ENCODE measurements at regions not wholly inside any gene's neighbourhood (a gene's known extent, or its start where the extent isn't known, plus 50 kb on each side); places are given as distances from the start of the nearest gene placed in this dataset.

GRCh38 chr13:21800837-21801616 lies 130.2 kb downstream of the FGF9 start:
- H3K27ac ChIP-seq: no peak overlapping the region
- H3K27me3 ChIP-seq: no peaks in the 10 kb centered on the region
- no peak overlapping the region for H3K4me3 ChIP-seq
- intact Hi-C loops (cut with DNase I): no loop called here
- peaks cover 0 to 3% (median 0%) of the 10 kb centered on the region in 11 donors for H3K9me3 ChIP-seq
- no peaks in the 10 kb centered on the region for H3K36me3 ChIP-seq
- ATAC-seq: no peak
- 79 to 84% methylated on average over 7 of the region's 7 CpGs for WGBS, 2 donors
- no peak for DNase-seq
- no peak for TF ChIP-seq CTCF (IDR thresholded peaks at IDR 0.05)
- no peaks in the 10 kb centered on the region for H3K4me1 ChIP-seq

- no peak for TF ChIP-seq CTCF (IDR thresholded peaks at IDR 0.05)
- peaks cover 0 to 10% (median 0%) of the 10 kb centered on the region in 11 donors for H3K9me3 ChIP-seq
- H3K27ac ChIP-seq: no peak overlapping the region
- no peaks in the 10 kb centered on the region for H3K4me1 ChIP-seq
- H3K4me3 ChIP-seq: no peak overlapping the region
- DNase-seq: no peak
- no peaks in the 10 kb centered on the region for H3K27me3 ChIP-seq
- ATAC-seq: no peak
- no peaks in the 10 kb centered on the region for H3K36me3 ChIP-seq
- 70 to 78% methylated on average over 3 of the region's 3 CpGs for WGBS, 2 donors
- intact Hi-C loops (cut with DNase I): no loop called here
Observed at GRCh38 chr13:21805733-21806132, 134.9 kb downstream of the FGF9 start.

- DNase-seq (no peak), ATAC-seq (no peak)
- Histone ChIP-seq H3K36me3 (no peaks in the 10 kb centered on the region), H3K4me3 (no peak overlapping the region), H3K4me1 (no peaks in the 10 kb centered on the region), H3K27ac (no peak overlapping the region), H3K27me3 (peaks cover 0 to 15% (median 0%) of the 10 kb centered on the region in 7 donors), H3K9me3 (peaks cover 0 to 7% (median 0%) of the 10 kb centered on the region in 11 donors)
- 43 to 54% methylated on average over 12 of the region's 12 CpGs for WGBS, 2 donors
- intact Hi-C loops (cut with DNase I): no loop called here
- TF ChIP-seq CTCF (IDR thresholded peaks at IDR 0.05): no peak
Observed at GRCh38 chr13:21812192-21812626, 141.3 kb downstream of the FGF9 start.

GRCh38 chr13:21813110-21813509 lies 142.2 kb downstream of the FGF9 start:
- no peak for ATAC-seq
- Histone ChIP-seq H3K4me3 (no peak overlapping the region), H3K4me1 (no peaks in the 10 kb centered on the region), H3K9me3 (peaks cover 0 to 8% (median 0%) of the 10 kb centered on the region in 11 donors), H3K27ac (no peak overlapping the region), H3K27me3 (peaks cover 0 to 15% (median 0%) of the 10 kb centered on the region in 7 donors), H3K36me3 (no peaks in the 10 kb centered on the region)
- WGBS, 2 donors: 87 to 89% methylated on average over 4 of the region's 4 CpGs
- DNase-seq: no peak
- intact Hi-C loops (cut with DNase I): no loop called here
- TF ChIP-seq CTCF (IDR thresholded peaks at IDR 0.05): no peak
